ENCODE measurements at regions not wholly inside any gene's neighbourhood (a gene's known extent, or its start where the extent isn't known, plus 50 kb on each side); places are given as distances from the start of the nearest gene placed in this dataset.

DNA sequence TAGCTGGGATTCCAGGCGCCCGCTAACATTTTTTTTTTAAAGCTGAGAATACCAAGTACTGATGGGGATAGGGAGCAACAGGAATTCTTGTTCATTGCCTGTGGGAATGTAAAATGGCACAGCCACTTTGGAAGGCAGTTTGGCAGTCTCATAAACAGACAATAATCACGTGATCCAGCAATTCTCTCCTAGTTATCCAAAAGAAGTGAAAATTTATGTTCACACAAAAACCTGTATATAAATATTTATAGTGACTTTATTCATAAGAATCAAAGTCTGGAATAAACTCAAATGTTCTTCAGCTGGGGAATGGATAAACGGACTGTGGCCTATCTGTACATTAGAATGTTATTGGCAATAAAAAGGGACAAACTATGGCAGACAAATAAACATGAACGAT is 72.5 kb upstream of the NEO1 start:
- DNase-seq (ENCODE audit: low read depth) = no peak
- TF ChIP-seq, protein P1, sequence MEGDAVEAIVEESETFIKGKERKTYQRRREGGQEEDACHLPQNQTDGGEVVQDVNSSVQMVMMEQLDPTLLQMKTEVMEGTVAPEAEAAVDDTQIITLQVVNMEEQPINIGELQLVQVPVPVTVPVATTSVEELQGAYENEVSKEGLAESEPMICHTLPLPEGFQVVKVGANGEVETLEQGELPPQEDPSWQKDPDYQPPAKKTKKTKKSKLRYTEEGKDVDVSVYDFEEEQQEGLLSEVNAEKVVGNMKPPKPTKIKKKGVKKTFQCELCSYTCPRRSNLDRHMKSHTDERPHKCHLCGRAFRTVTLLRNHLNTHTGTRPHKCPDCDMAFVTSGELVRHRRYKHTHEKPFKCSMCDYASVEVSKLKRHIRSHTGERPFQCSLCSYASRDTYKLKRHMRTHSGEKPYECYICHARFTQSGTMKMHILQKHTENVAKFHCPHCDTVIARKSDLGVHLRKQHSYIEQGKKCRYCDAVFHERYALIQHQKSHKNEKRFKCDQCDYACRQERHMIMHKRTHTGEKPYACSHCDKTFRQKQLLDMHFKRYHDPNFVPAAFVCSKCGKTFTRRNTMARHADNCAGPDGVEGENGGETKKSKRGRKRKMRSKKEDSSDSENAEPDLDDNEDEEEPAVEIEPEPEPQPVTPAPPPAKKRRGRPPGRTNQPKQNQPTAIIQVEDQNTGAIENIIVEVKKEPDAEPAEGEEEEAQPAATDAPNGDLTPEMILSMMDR (IDR thresholded peaks at IDR 0.05; ENCODE audit: control insufficient read depth, extremely low read depth, insufficient read depth) = no peak
- H3K4me3 ChIP-seq (ENCODE audit: low read depth, low read length) = no peak overlapping the region; the same call in 1 of the 2 replicates

DNA sequence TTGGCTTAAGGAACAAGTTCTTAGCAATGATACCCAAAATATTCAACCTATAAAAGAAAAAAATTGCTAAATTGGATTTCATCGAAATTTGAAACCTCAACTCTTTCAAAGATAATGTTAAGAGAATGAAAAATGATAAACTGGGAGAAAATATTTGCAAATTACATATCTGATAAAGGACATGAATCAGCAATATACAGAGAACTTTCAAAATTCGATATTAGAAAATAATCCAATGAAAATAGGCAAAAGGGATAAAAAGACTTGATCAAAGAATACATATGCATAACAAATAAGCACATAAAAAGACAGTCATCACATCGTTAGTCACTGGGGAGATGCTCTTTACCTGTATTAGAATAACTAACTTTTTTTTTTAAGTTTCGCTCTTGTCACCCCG is 73.0 kb upstream of the NEO1 start:
- H3K4me3 ChIP-seq (ENCODE audit: low read depth, low read length) = no peak overlapping the region
- TF ChIP-seq, protein P1 (IDR thresholded peaks at IDR 0.05; ENCODE audit: control insufficient read depth, extremely low read depth, insufficient read depth) = no peak
- DNase-seq (ENCODE audit: low read depth) = no peak

DNA sequence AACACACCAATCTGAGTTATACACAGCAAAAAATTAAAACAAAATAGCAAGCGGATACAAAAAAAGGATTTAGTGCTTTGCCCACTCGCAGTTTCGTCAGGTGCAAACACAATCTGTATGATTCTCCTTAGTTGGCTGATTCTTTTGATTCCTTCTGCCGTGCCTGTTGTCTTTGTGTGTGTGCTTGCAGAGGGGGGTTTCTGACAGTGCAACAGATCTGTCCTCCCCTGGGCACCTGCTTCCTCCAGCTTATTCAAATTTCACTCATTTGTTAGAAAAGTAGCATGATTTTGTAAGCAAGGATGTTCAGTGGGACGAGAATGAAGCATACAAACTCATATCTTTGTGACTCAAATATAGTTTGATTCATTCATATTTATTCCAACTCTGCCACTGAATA is 74.0 kb upstream of the NEO1 start:
- TF ChIP-seq, protein P1 (IDR thresholded peaks at IDR 0.05; ENCODE audit: control insufficient read depth, extremely low read depth, insufficient read depth) = no peak
- no peak for DNase-seq (ENCODE audit: low read depth)
- no peak overlapping the region for H3K4me3 ChIP-seq (ENCODE audit: low read depth, low read length)

DNA sequence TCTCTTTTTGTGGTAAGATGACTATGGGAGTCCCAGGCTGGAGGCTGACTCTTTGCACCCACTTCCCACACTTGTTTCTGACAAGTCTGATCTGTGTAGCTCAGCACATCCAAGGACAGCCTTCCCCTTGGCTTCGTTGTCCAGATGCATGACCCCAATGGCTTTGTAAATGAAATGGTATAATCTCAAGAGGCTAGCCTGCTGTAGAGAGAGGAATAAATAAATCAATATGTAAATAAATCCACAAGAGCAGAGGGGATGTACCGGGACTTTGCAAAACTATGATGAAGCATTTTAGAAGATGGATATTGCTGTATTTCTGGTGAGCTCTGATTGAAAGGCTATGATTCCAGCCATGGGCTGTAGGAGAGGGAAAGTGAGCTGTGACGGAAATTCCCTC is 79.9 kb upstream of the NEO1 start:
- H3K4me3 ChIP-seq (ENCODE audit: low read depth, low read length) = no peak overlapping the region
- TF ChIP-seq, protein P1 (IDR thresholded peaks at IDR 0.05; ENCODE audit: control insufficient read depth, extremely low read depth, insufficient read depth) = no peak
- DNase-seq (ENCODE audit: low read depth) = no peak

DNA sequence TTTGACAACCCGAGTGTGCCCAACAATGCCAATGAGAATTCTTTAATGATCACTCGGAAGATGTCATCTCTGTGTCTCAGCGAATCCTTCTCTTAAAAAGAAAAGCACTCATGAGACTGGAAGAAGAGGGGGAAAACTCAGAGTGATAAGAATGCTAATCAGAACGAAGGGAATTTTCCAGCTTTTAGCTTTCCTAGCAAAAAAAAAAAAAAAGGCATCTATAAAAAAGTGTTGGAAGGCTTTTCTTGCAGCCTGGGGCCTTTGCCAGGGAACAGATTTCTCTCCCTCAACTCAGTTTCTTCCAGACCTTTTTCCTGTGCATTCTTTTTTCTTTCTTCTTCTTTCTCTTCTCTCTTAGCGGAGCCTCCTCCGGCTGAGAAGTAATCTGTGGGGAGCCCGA is 80.5 kb upstream of the NEO1 start:
- no peak for DNase-seq (ENCODE audit: low read depth)
- TF ChIP-seq, protein P1 (IDR thresholded peaks at IDR 0.05; ENCODE audit: control insufficient read depth, extremely low read depth, insufficient read depth) = no peak
- H3K4me3 ChIP-seq (ENCODE audit: low read depth, low read length) = no peak overlapping the region

DNA sequence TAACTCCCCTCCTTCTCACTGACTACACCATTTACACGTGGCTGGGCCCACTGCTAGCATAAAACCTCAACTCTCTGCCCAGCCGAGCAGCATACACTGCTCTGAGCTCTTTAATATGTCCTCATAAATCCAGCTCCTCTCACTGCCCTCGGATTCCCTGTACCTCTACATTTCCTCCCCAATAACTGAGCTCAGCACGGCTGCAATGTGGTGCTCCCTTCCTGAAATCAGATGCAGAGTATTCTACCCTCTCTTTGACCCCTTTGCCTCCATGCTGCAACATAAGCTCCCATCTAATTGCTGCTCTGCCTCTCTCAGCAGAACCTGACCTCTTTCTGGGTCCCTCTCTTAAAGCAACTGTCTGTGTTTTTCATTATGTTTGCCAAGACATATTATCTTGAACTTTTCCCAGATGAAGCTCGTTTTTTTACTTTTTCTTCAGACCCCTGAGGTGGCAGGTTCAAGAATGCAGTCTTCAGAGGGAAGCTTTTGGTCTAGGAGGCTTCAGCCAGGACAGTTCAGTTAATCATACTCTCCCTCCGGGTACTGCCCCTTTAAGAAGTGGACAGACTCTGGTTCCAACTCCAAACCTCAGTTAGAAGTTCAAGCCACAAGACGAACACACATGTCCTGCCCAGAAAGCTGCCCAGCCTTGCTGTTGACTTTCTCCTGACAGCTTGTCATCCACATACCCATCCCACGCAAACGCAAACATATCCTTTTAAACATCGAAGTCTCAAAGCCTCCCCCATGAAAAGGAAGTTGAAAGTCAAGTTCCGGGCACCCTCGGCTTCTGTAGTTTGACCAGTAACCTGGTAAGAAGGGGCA is 81.1 kb upstream of the NEO1 start:
- H3K4me3 ChIP-seq (ENCODE audit: low read depth, low read length) = no peak overlapping the region
- TF ChIP-seq, protein P1 (IDR thresholded peaks at IDR 0.05; ENCODE audit: control insufficient read depth, extremely low read depth, insufficient read depth) = no peak
- no peak for DNase-seq (ENCODE audit: low read depth)

DNA sequence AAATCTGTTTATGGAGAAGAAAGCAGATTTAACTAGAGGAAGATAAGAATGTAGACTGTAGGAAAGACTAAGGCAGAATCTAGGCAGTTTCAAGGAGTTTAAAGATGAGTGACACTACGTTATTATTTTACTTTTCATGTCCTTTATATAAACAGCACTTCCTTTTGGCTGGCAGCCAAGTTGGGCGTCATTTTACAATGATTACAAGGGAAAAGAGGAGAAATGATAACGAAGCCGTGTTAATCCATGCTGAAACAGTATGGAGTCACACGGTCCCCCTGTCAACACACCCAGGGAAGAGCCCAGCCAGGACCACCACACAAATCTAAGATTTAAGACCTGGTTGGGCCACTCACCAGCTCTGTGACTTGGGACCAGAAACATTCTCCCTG is 83.7 kb upstream of the NEO1 start:
- TF ChIP-seq, protein P1 (IDR thresholded peaks at IDR 0.05; ENCODE audit: control insufficient read depth, extremely low read depth, insufficient read depth) = no peak
- no peak overlapping the region for H3K4me3 ChIP-seq (ENCODE audit: low read depth, low read length)
- DNase-seq (ENCODE audit: low read depth) = no peak

Measured in LNCaP clone FGC (cell line).